ENCODE measurements at regions not wholly inside any gene's neighbourhood (a gene's known extent, or its start where the extent isn't known, plus 50 kb on each side); places are given as distances from the start of the nearest gene placed in this dataset.

DNA sequence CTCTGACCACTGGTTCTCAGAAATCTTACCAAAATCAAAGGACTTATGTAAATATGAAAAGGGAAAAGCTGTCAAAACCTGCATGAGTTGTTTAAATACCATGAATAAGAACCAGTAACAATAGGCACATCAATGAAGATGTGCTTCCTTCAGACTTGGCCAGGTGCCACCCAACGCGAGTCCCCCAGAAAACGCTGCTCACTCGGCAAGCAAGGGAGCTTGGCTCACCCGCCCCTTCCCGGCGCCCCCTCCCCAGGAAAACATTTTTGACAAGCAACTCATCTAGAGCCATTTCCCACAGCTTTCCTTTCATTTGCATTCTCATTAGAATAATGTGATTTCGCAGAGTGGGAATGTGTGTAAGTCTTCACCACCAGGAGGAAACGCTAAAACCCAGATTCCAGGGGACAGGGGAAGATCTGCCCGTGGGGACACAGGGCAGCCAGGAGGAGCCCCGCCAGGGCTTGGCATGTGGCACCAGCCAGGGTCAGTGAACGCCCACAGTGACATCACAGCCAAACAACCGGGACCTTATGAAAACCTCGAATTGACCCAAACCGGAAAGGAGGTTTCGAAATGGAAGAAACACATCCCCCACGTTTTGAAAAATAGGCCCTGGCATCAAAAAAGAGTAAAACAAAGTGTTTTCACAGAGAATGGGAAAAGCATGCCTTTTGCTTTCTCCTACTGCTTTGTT is 366.2 kb upstream of the TSHZ3 start:
- no peaks in the 10 kb centered on the region for H3K36me3 ChIP-seq (ENCODE audit: control insufficient read depth in 1 of 2, insufficient read depth in 2 of 2, low read length in 2 of 2)
- DNase-seq: no peak
- H3K4me2 ChIP-seq (ENCODE audit: low read length): no peak overlapping the region
- H2BK5ac ChIP-seq (ENCODE audit: low read depth, low read length, poor library complexity): no peak overlapping the region
- no peaks in the 10 kb centered on the region for H3K27me3 ChIP-seq (ENCODE audit: insufficient read depth, low read length)
- no peak overlapping the region for H2AFZ ChIP-seq (ENCODE audit: insufficient read depth, low read length, poor library complexity)
- no peak overlapping the region for H3K14ac ChIP-seq (ENCODE audit: low read length)
- H3K79me1 ChIP-seq (ENCODE audit: low read length): no peaks in the 10 kb centered on the region
- no peaks in the 10 kb centered on the region for H3K79me2 ChIP-seq (ENCODE audit: control insufficient read depth, insufficient read depth, low read length, poor library complexity)
- H3K18ac ChIP-seq (ENCODE audit: low read length): no peak overlapping the region
- H3K27ac ChIP-seq (ENCODE audit: low read depth, low read length): no peak overlapping the region
- no peak overlapping the region for H3K4me3 ChIP-seq (ENCODE audit: low read depth, low read length)
- no peak overlapping the region for H2BK120ac ChIP-seq (ENCODE audit: insufficient read depth, low read length, poor library complexity)
- no peak overlapping the region for H4K8ac ChIP-seq (ENCODE audit: low read depth, low read length)
- H3K23ac ChIP-seq (ENCODE audit: low read length): no peak overlapping the region
- H3K9me3 ChIP-seq (ENCODE audit: insufficient read depth, low read depth, low read length): no peaks in the 10 kb centered on the region
- H4K91ac ChIP-seq (ENCODE audit: low read depth, low read length): no peak overlapping the region
- no peak overlapping the region for H4K12ac ChIP-seq (ENCODE audit: low read depth, low read length)
- no peak overlapping the region for H2AK5ac ChIP-seq (ENCODE audit: low read length)
- no peak overlapping the region for H2BK12ac ChIP-seq (ENCODE audit: low read length)
- WGBS (ENCODE audit: extremely low coverage, insufficient coverage, insufficient read length): no CpG with 5 or more reads among the region's 17 CpGs
- H3K4me1 ChIP-seq (ENCODE audit: control insufficient read depth in 1 of 2, insufficient read depth in 2 of 2, low read length in 2 of 2): no peaks in the 10 kb centered on the region
- H3K9ac ChIP-seq (ENCODE audit: low read length): no peak overlapping the region
- H3K4ac ChIP-seq (ENCODE audit: low read depth, low read length): no peak overlapping the region

DNA sequence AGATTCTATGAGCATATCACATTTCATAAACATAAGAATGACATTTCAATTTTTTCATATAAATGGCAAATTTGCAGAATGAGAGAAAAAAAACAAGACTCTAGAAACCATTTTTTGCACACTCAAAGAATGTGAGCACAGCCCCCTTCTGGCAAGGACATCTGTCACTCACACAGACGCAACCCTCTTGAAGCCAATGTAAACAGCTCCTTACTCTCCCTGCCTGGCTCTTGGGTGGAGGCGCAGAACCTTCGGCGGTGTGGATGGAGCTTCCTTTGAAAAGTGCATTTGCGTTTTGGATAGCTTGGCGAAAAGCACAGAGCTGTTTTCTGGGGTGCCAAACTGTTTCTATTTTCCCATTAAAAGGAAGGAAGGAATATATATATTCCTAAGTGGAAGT is 367.6 kb upstream of the TSHZ3 start:
- no peak overlapping the region for H3K9ac ChIP-seq (ENCODE audit: low read length)
- H3K79me1 ChIP-seq (ENCODE audit: low read length): no peaks in the 10 kb centered on the region
- H3K4ac ChIP-seq (ENCODE audit: low read depth, low read length): no peak overlapping the region
- H2BK120ac ChIP-seq (ENCODE audit: insufficient read depth, low read length, poor library complexity): no peak overlapping the region
- no peak overlapping the region for H2AFZ ChIP-seq (ENCODE audit: insufficient read depth, low read length, poor library complexity)
- no peak overlapping the region for H2AK5ac ChIP-seq (ENCODE audit: low read length)
- no peak overlapping the region for H3K27ac ChIP-seq (ENCODE audit: low read depth, low read length)
- H3K79me2 ChIP-seq (ENCODE audit: control insufficient read depth, insufficient read depth, low read length, poor library complexity): no peaks in the 10 kb centered on the region
- H2BK5ac ChIP-seq (ENCODE audit: low read depth, low read length, poor library complexity): no peak overlapping the region
- H3K27me3 ChIP-seq (ENCODE audit: insufficient read depth, low read length): no peaks in the 10 kb centered on the region
- no peak overlapping the region for H4K8ac ChIP-seq (ENCODE audit: low read depth, low read length)
- no peak overlapping the region for H3K14ac ChIP-seq (ENCODE audit: low read length)
- H3K4me3 ChIP-seq (ENCODE audit: low read depth, low read length): no peak overlapping the region
- no peaks in the 10 kb centered on the region for H3K9me3 ChIP-seq (ENCODE audit: insufficient read depth, low read depth, low read length)
- H3K18ac ChIP-seq (ENCODE audit: low read length): no peak overlapping the region
- H3K4me2 ChIP-seq (ENCODE audit: low read length): no peak overlapping the region
- no peak overlapping the region for H4K91ac ChIP-seq (ENCODE audit: low read depth, low read length)
- no peak overlapping the region for H2BK12ac ChIP-seq (ENCODE audit: low read length)
- no peaks in the 10 kb centered on the region for H3K36me3 ChIP-seq (ENCODE audit: control insufficient read depth in 1 of 2, insufficient read depth in 2 of 2, low read length in 2 of 2)
- no CpG with 5 or more reads among the region's 6 CpGs for WGBS (ENCODE audit: extremely low coverage, insufficient coverage, insufficient read length)
- no peak overlapping the region for H3K23ac ChIP-seq (ENCODE audit: low read length)
- H4K12ac ChIP-seq (ENCODE audit: low read depth, low read length): no peak overlapping the region
- H3K4me1 ChIP-seq (ENCODE audit: control insufficient read depth in 1 of 2, insufficient read depth in 2 of 2, low read length in 2 of 2): no peaks in the 10 kb centered on the region
- no peak for DNase-seq

DNA sequence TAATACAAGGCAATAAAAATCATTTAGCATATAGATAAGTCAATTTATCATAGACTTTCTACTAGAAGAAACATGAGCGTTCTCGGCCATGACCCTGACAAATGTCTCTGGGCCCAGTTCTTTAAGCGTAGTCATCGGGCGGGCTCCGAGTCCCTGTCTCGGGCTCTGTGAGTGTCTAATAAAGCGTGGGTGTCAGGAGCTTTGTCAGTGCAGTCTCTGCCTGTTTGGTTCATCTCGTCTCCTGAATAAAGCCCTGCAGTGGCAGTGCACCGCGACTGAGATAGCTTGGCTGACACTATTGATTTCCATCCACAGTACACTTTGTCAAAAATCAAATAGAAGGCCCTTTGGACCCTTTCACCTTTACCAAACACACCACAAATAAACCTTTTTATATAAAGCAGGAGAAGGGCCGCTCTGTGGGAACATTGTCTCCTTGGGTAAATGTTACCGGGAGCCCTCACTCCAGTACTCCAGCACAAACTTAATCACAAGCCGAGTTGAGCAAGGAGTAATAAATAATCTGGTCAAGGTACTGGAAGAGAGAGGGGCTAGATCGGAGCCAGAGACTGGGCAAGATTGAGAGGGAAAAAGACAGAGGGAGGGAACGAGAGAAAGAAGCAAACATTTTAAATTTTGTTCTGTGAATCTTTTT is 368.2 kb upstream of the TSHZ3 start:
- Histone ChIP-seq H3K79me2 (ENCODE audit: control insufficient read depth, insufficient read depth, low read length, poor library complexity) (no peaks in the 10 kb centered on the region), H3K18ac (ENCODE audit: low read length) (no peak overlapping the region), H3K36me3 (ENCODE audit: control insufficient read depth in 1 of 2, insufficient read depth in 2 of 2, low read length in 2 of 2) (no peaks in the 10 kb centered on the region), H3K27me3 (ENCODE audit: insufficient read depth, low read length) (no peaks in the 10 kb centered on the region), H2AFZ (ENCODE audit: insufficient read depth, low read length, poor library complexity) (no peak overlapping the region), H3K14ac (ENCODE audit: low read length) (no peak overlapping the region), H2BK12ac (ENCODE audit: low read length) (no peak overlapping the region), H3K9me3 (ENCODE audit: insufficient read depth, low read depth, low read length) (no peaks in the 10 kb centered on the region), H3K9ac (ENCODE audit: low read length) (no peak overlapping the region), H3K23ac (ENCODE audit: low read length) (no peak overlapping the region), H3K4ac (ENCODE audit: low read depth, low read length) (no peak overlapping the region), H3K4me2 (ENCODE audit: low read length) (no peak overlapping the region), H3K4me3 (ENCODE audit: low read depth, low read length) (no peak overlapping the region), H2BK5ac (ENCODE audit: low read depth, low read length, poor library complexity) (no peak overlapping the region), H2BK120ac (ENCODE audit: insufficient read depth, low read length, poor library complexity) (no peak overlapping the region), H3K79me1 (ENCODE audit: low read length) (no peaks in the 10 kb centered on the region), H3K4me1 (ENCODE audit: control insufficient read depth in 1 of 2, insufficient read depth in 2 of 2, low read length in 2 of 2) (no peaks in the 10 kb centered on the region), H4K8ac (ENCODE audit: low read depth, low read length) (no peak overlapping the region), H3K27ac (ENCODE audit: low read depth, low read length) (no peak overlapping the region), H4K91ac (ENCODE audit: low read depth, low read length) (no peak overlapping the region), H4K12ac (ENCODE audit: low read depth, low read length) (no peak overlapping the region), H2AK5ac (ENCODE audit: low read length) (no peak overlapping the region)
- DNase-seq: no peak
- WGBS (ENCODE audit: extremely low coverage, insufficient coverage, insufficient read length): no CpG with 5 or more reads among the region's 16 CpGs

DNA sequence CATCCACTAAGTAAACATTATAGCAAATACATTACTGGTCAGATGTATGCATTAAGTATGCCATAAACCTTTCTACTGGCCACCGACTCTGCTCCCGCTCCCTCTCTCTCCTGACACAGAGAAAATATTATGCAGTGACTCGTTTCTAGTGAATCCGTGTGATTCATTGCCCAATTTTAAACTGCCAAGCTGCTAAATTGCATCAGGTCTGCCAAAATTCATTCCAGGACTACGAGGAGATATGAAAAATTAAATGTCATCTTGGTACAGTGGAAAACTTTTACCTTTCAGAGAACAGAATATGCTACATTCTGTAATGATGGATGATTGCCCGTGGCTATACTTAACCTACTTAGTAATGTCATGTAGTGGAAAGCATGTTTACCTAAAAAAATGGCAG is 368.8 kb upstream of the TSHZ3 start:
- no peak for DNase-seq
- Histone ChIP-seq H3K27me3 (ENCODE audit: insufficient read depth, low read length) (no peaks in the 10 kb centered on the region), H3K4me2 (ENCODE audit: low read length) (no peak overlapping the region), H3K4me1 (ENCODE audit: control insufficient read depth in 1 of 2, insufficient read depth in 2 of 2, low read length in 2 of 2) (no peaks in the 10 kb centered on the region), H3K18ac (ENCODE audit: low read length) (no peak overlapping the region), H3K4me3 (ENCODE audit: low read depth, low read length) (no peak overlapping the region), H3K79me2 (ENCODE audit: control insufficient read depth, insufficient read depth, low read length, poor library complexity) (no peaks in the 10 kb centered on the region), H2BK120ac (ENCODE audit: insufficient read depth, low read length, poor library complexity) (no peak overlapping the region), H3K79me1 (ENCODE audit: low read length) (no peaks in the 10 kb centered on the region), H4K8ac (ENCODE audit: low read depth, low read length) (no peak overlapping the region), H2AFZ (ENCODE audit: insufficient read depth, low read length, poor library complexity) (no peak overlapping the region), H2BK5ac (ENCODE audit: low read depth, low read length, poor library complexity) (no peak overlapping the region), H4K91ac (ENCODE audit: low read depth, low read length) (no peak overlapping the region), H3K9ac (ENCODE audit: low read length) (no peak overlapping the region), H2AK5ac (ENCODE audit: low read length) (no peak overlapping the region), H3K27ac (ENCODE audit: low read depth, low read length) (no peak overlapping the region), H3K36me3 (ENCODE audit: control insufficient read depth in 1 of 2, insufficient read depth in 2 of 2, low read length in 2 of 2) (no peaks in the 10 kb centered on the region), H3K23ac (ENCODE audit: low read length) (no peak overlapping the region), H3K4ac (ENCODE audit: low read depth, low read length) (no peak overlapping the region), H3K14ac (ENCODE audit: low read length) (no peak overlapping the region), H4K12ac (ENCODE audit: low read depth, low read length) (no peak overlapping the region), H3K9me3 (ENCODE audit: insufficient read depth, low read depth, low read length) (no peaks in the 10 kb centered on the region), H2BK12ac (ENCODE audit: low read length) (no peak overlapping the region)
- WGBS (ENCODE audit: extremely low coverage, insufficient coverage, insufficient read length): no CpG with 5 or more reads among the region's 6 CpGs
